Fibroblast of skin of left biceps (primary cell): ENCODE measurements at regions not wholly inside any gene's neighbourhood (a gene's known extent, or its start where the extent isn't known, plus 50 kb on each side); places are given as distances from the start of the nearest gene placed in this dataset.
"Not testable (repeated sequence)": the region's sequence is repeated elsewhere in the genome, so short reads cannot be mapped to it uniquely, and the experiment has no call there.

Source experiments
- DNase-seq, 2 experiments: peaks; one replicate each; pipeline ENCODE4 v3.0.0-alpha.2; 2013; ENCODE audit warnings: low read depth in 2 of 2

GRCh38 chr22:26806445-26807175, 149.2 kb downstream of the MIAT start:
- DNase-seq, result no peak

GRCh38 chr22:26811647-26811992, 154.2 kb downstream of the MIAT start:
- no peak for DNase-seq

- DNase-seq, result no peak
These were observed 155.3 kb downstream of the MIAT start for GRCh38 chr22:26812731-26813130.

GRCh38 chr22:26816726-26817125, 159.3 kb downstream of the MIAT start:
- no peak for DNase-seq

- DNase-seq, result no peak
These were observed 160.5 kb downstream of the MIAT start for GRCh38 chr22:26817926-26818325.

GRCh38 chr22:26821854-26822253, 164.5 kb downstream of the MIAT start:
- DNase-seq, result no peak

- DNase-seq, result no peak
These were observed 164.9 kb downstream of the MIAT start for GRCh38 chr22:26822313-26822712.

GRCh38 chr22:26823966-26824365, 166.6 kb downstream of the MIAT start:
- DNase-seq, result no peak

- no peak for DNase-seq
These were observed 168.9 kb downstream of the MIAT start for GRCh38 chr22:26825960-26826935.

- DNase-seq, result no peak
These were observed 170.2 kb downstream of the MIAT start for GRCh38 chr22:26827611-26828010.

GRCh38 chr22:26828311-26828710, 170.9 kb downstream of the MIAT start:
- DNase-seq, result no peak

- no peak for DNase-seq
These were observed 173.4 kb downstream of the MIAT start for GRCh38 chr22:26830837-26831236.

GRCh38 chr22:26835023-26835422, 177.6 kb downstream of the MIAT start:
- DNase-seq, result no peak

- no peak for DNase-seq
These were observed 178.6 kb downstream of the MIAT start for GRCh38 chr22:26835929-26836528.

- DNase-seq, result no peak
These were observed 180.5 kb downstream of the MIAT start for GRCh38 chr22:26837784-26838470.

- DNase-seq, result no peak
These were observed 181.1 kb downstream of the MIAT start for GRCh38 chr22:26838471-26838825.

- no peak for DNase-seq
These were observed 181.8 kb downstream of the MIAT start for GRCh38 chr22:26839216-26839615.

- DNase-seq, result not testable (repeated sequence)
These were observed 183.4 kb downstream of the MIAT start for GRCh38 chr22:26840770-26841169.

GRCh38 chr22:26842103-26842502, 184.7 kb downstream of the MIAT start:
- DNase-seq, result no peak

- no peak for DNase-seq
These were observed 187.8 kb downstream of the MIAT start for GRCh38 chr22:26845021-26845743.

GRCh38 chr22:26846076-26846475, 188.7 kb downstream of the MIAT start:
- peak; percentile 44 to 49 for DNase-seq
